NOMO-1 (cell line): ENCODE measurements at regions not wholly inside any gene's neighbourhood (a gene's known extent, or its start where the extent isn't known, plus 50 kb on each side); places are given as distances from the start of the nearest gene placed in this dataset.

Source experiments
- DNase-seq, 2 experiments: peaks; one replicate each; lab custom pipeline; 2025; ENCODE audit not compliant: unreplicated experiment in 2 of 2; lab: John Stamatoyannopoulos, UW

DNA sequence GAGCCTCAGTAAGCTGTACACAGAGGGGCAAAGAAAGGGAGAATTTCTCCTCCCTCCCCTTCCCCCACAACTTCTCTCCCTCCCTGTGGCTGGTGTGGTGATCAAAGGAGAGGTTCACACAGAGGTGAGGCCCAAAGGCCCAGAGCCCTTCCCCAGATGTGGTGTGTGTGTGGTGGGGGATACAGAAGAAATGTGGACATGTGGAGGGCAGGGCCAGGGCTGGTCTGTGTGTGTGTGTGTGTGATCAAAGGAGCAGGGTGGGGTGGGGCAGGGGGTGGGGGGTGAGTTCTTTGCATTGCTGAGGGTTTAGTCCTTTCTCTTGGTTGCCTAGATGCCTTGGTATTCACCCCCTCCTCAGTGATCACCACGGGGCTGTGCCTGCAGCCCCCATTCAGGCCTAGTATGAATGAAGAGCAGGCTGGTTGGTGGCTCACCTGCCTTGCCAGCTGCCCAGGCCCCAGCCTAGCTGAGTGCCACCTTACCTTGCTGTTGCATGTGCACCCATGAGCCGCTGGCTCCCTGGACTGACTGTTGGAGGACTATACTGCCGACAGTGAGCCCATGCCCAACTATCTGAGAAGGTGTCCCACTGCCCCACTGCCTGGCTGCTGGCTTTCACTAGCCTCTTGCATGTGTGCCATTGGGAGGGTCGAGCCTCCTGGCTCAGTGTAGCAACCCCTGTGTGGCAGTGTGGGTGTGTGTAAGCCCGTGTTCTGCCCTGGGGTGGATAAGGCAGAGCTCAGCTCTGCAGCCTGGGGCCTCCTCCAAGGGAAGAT is 101.9 kb downstream of the EFNB1 start:
- no peak for DNase-seq

GRCh38 chrX:68929332-68930150 is 100.7 kb downstream of the EFNB1 start:
- no peak for DNase-seq

DNA sequence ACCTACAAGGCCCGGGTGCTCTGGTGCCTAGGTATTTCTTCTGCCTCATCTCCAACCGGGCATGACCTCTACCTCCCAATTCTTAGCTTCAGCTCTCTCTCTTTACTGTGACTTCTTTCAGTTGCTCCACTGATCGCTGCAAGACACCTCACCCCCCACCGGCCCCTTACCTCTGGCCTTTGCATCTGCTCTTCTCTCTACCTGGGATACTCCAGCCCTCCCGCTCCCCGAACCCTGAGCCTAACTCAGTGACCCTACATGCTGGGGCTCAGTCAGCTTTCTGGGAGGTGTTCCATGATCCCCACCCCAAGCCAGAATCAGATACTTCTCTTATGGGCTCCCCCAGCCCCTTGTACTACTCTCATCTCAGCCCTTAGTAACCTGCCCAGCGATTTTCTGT is 99.6 kb downstream of the EFNB1 start:
- no peak for DNase-seq

GRCh38 chrX:68927178-68927577 is 98.4 kb downstream of the EFNB1 start:
- DNase-seq: no peak

- no peak for DNase-seq
Measured at GRCh38 chrX:68923147-68923546, 94.3 kb downstream of the EFNB1 start.

DNA sequence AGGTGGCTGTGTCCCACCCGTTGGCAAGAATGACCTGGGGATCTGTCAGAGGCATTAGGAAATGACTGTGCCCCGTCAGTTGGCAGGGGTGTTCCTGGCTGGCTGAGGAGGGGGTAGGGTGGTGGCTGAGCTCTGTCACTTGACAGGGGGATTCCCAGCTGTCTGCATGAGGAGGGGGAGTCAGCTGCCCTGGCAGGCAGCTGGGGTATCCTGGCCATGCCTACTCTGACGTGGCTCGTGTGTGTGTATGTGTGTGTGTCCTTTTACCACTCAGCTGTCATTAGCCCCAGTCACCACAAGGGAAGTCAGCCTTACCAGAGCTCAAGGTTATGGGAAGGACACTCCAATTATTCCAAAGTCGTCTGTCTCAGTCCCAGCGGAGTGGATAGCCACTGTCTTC is 93.2 kb downstream of the EFNB1 start:
- DNase-seq: no peak

GRCh38 chrX:68920561-68920960 is 91.7 kb downstream of the EFNB1 start:
- DNase-seq: no peak

- DNase-seq: no peak
Measured at GRCh38 chrX:68919707-68920106, 90.9 kb downstream of the EFNB1 start.

DNA sequence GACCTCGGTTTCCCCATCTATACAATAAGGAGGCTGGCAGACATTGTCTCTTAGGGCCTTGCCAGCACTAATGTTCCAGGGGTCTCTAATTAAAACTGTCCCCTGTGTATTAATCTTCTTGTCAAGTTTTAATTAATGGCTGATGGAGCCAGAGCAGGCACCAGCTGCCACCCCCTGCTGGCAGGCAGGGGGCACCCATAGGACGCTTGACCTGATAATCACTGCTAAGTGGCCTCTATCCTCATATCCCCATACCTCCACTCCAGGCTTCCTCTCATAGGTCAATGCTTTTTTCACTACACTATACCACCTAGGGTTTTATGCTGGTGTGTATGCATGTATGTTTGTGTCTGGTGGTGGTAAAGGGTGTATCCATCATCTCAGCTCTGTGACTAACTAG is 89.4 kb downstream of the EFNB1 start:
- DNase-seq: no peak

DNA sequence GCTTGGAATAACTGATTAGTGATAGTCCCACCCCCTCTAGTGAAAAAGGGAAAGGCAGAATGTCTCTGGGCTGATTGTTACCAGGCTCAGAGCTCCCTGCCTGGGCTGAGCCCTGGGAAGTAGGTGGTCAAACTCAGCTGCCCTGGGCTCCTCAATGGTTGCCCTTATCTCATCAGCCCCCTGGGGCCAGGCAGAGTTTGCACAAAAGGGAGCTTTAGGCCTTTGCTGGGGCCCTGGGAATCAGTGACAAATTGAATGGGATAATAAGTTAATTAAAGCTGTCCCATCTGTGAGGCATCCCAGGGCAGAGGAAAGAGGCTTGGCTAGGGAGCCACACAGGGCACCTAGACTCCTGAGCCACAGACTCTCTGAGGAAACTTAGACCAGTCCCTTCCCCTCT is 89.0 kb downstream of the EFNB1 start:
- no peak for DNase-seq

DNA sequence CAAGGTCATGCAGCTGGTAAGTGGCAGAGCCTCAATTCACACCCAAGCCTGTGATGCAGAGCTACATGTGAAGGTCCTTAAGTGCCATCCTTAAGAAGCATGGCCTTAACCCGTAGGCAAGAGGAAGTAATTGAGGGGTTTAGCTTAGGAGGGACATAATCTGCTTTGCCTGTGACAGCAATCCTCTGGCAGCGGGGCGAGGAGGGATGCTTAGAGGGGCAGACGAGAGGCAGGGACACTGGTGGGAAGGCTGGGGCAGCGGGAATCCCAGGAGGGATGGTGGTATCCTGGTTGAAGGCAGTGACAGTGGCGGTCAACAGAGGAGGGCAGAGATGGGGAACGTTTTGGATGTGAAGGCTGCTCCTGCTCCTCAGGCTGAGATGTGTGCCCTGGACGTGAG is 88.1 kb downstream of the EFNB1 start:
- no peak for DNase-seq

GRCh38 chrX:68915778-68916177 is 87.0 kb downstream of the EFNB1 start:
- no peak for DNase-seq

- no peak for DNase-seq
Measured at GRCh38 chrX:68914479-68914946, 85.7 kb downstream of the EFNB1 start.

DNA sequence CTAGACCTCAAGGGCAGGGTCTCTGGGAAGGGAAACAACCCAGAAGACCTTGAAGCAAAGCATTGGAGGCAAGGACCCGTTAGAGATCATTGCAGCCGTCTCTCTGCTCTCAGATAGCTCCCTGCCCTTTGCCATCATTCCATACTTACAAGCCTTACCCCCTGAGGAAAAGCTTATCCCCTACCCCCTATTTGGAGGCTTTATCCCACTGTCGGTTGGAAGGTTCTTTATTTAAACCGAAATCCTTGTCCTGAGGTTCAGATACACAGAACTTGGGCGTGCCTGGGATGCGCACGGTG is 84.4 kb downstream of the EFNB1 start:
- no peak for DNase-seq

GRCh38 chrX:68912113-68912512 is 83.3 kb downstream of the EFNB1 start:
- no peak for DNase-seq

DNA sequence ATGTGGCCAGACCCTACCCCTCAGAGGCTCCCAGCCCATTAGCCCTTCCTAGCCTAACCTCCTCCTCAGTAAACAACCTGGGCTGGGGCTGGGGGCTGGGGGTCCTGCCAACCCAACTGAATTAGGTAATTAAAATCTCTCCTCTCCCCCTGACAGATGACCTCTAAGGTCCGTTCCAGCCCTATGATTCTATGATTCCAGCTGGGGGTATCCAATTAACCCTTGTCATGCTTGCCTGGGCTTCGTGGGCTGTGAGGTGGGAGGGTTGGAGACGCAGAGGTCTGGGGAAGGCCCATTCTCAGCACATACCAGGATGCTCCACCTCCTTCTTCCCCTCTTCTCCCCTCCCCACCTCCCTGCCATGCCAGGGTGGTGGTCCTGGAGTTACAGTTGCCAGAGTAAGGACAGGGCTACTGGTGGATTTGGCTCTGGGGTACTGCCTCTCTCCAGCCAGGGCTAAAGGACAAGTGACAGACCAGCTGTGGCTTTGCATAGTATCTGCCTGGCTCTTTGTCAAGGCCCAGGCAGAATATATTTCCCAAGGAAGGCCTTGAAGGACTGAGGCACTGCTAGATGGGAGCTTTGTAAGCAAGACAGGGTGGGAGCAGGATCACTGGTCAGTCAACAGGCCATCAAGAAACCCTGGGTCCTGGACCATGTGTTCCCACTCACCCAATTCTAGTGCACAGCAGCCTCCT is 82.1 kb downstream of the EFNB1 start:
- DNase-seq: no peak

- no peak for DNase-seq
Measured at GRCh38 chrX:68909945-68910344, 81.1 kb downstream of the EFNB1 start.

- DNase-seq: no peak
Measured at GRCh38 chrX:68908071-68908470, 79.2 kb downstream of the EFNB1 start.

GRCh38 chrX:68902706-68903504 is 74.1 kb downstream of the EFNB1 start:
- DNase-seq: peak; percentile 10 to 28

DNA sequence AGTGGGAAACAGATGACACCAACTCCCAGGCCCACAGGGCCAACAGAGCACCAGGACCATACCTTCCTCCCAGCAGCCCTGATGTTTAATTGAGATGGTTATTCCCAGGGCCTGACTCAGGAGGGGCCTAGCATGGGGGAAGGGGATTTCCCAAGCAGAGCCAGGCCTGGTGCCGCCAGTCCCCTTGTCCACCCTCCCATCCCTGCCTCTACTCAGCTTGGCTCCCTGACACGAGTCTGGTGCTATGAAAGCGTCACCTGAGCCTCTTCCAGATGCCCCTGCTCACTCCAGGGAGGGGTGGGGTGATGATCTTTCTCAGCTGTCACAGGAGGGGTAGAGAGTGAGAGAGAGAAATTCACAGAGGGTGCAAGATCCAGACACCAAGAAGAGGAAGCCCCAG is 72.7 kb downstream of the EFNB1 start:
- DNase-seq: no peak

- no peak for DNase-seq
Measured at GRCh38 chrX:68898598-68898997, 69.8 kb downstream of the EFNB1 start.
